HCT116 (cell line): ENCODE measurements at regions not wholly inside any gene's neighbourhood (a gene's known extent, or its start where the extent isn't known, plus 50 kb on each side); places are given as distances from the start of the nearest gene placed in this dataset.

Experiments
- ATAC-seq: fragments of 200-7000 bp; cut with Tn5 transposase; 2 replicates; pipeline ENCODE4 v1.9.1; 2020; ENCODE audit warnings: mild to moderate bottlenecking, moderate library complexity
- BruUV-seq: library from RNA; stranded (reverse); fragments of 400-500 nt; replicated peaks from 2 replicates; lab custom pipeline; 2021; lab: Mats Ljungman, UMichigan
- CTCF ChIA-PET: fragments of 300-600 bp; sonication (Branson Sonifier 250); formaldehyde crosslinking; loops from one replicate; lab custom pipeline; 2021; ENCODE audit warnings: antibody characterized with exemption; lab: Charles Lee
- POLR2A ChIA-PET: fragments of 300-600, 350-600 bp; sonication (Branson Sonifier 250); formaldehyde crosslinking; loops from one replicate; lab custom pipeline; 2021; ENCODE audit warnings: antibody characterized with exemption; lab: Charles Lee
- RAD21 ChIA-PET, 2 experiments: fragments of 300-600 bp; sonication (Branson Sonifier 250); formaldehyde crosslinking; loops; one replicate each; lab custom pipeline; 2023; ENCODE audit warnings: low total read pairs in 2 of 2; ENCODE audit not compliant: uncharacterized antibody in 2 of 2, unreplicated experiment in 2 of 2, low non-redundant PET in 1 of 2; lab: Charles Lee
- DNase-seq: peaks from one replicate; pipeline ENCODE4 v3.0.0-alpha.2; 2010; ENCODE audit warnings: low read depth, low spot score
- H2AFZ ChIP-seq: fragments of 200-600 bp; shearing (Covaris generic), sonication (generic); 2 replicates; pipeline ENCODE4 v1.6.1; 2017; ENCODE audit warnings: low read depth, mixed run types, mixed read lengths, antibody characterized with exemption, low read length; ENCODE audit not compliant: poor library complexity, severe bottlenecking
- H3K27ac ChIP-seq: 2 replicates; pipeline ENCODE4 v1.5.1; 2012; ENCODE audit warnings: low read depth, low read length
- H3K27me3 ChIP-seq: fragments of 200-600 bp; sonication (generic); 2 replicates; pipeline ENCODE4 v1.6.1; 2016; ENCODE audit warnings: mixed run types, low read length, mixed read lengths; ENCODE audit not compliant: insufficient read depth
- H3K36me3 ChIP-seq, 2 experiments: fragments of 200-500 bp in 1 of 2; fragments of 200-600 bp in 1 of 2; sonication (Bioruptor generic) in 1 of 2; sonication (generic) in 1 of 2; 2 replicates each; pipeline versions ENCODE4 v1.5.1 to v1.6.1; 2014 to 2016; ENCODE audit warnings: low read length in 2 of 2, inconsistent platforms in 1 of 2, mixed read lengths in 1 of 2, mixed run types in 1 of 2; ENCODE audit not compliant: insufficient read depth in 2 of 2, control insufficient read depth in 1 of 2
- H3K4me1 ChIP-seq, 2 experiments: fragments of 200-600 bp in 1 of 2; sonication (generic) in 1 of 2; 2 replicates each; pipeline versions ENCODE4 v1.5.1 to v1.6.1; 2012 to 2017; ENCODE audit warnings: low read length in 2 of 2, inconsistent platforms in 1 of 2, mild to moderate bottlenecking in 1 of 2, mixed read lengths in 1 of 2, mixed run types in 1 of 2, moderate library complexity in 1 of 2; ENCODE audit not compliant: insufficient read depth in 2 of 2, control insufficient read depth in 1 of 2
- H3K4me2 ChIP-seq: fragments of 200-600 bp; sonication (generic); 2 replicates; pipeline ENCODE4 v1.6.1; 2017; ENCODE audit warnings: mixed run types, low read length, mixed read lengths
- H3K4me3 ChIP-seq, 2 experiments: fragments of 200-600 bp in 1 of 2; sonication (generic) in 1 of 2; replicated peaks in 1 of 2; 2 replicates each; pipeline ENCODE4 v1.5.1; 2011 to 2016; ENCODE audit warnings: low read length in 2 of 2, control low read depth in 1 of 2, low read depth in 1 of 2, mild to moderate bottlenecking in 1 of 2, mixed read lengths in 1 of 2, mixed run types in 1 of 2
- H3K79me2 ChIP-seq: fragments of 200-600 bp; sonication (generic); 2 replicates; pipeline ENCODE4 v1.6.1; 2017; ENCODE audit warnings: mild to moderate bottlenecking, mixed run types, low read length, moderate library complexity, mixed read lengths; ENCODE audit not compliant: insufficient read depth
- H3K9ac ChIP-seq: fragments of 200-600 bp; sonication (generic); 2 replicates; pipeline ENCODE4 v1.6.1; 2016; ENCODE audit warnings: low read length, mixed read lengths
- H3K9me2 ChIP-seq: fragments of 200-600 bp; sonication (generic), shearing (Covaris generic); 2 replicates; pipeline ENCODE4 v1.6.1; 2017; ENCODE audit warnings: mixed run types, mild to moderate bottlenecking, moderate library complexity; ENCODE audit not compliant: insufficient read depth
- H3K9me3 ChIP-seq, 2 experiments: fragments of 200-500 bp in 1 of 2; fragments of 200-600 bp in 1 of 2; sonication (Bioruptor generic) in 1 of 2; sonication (generic) in 1 of 2; 2 replicates each; pipeline ENCODE4 v1.6.1; 2014 to 2017; ENCODE audit warnings: low read length in 2 of 2, mixed read lengths in 2 of 2, inconsistent platforms in 1 of 2, low read depth in 1 of 2, mild to moderate bottlenecking in 1 of 2, mixed run types in 1 of 2, moderate library complexity in 1 of 2; ENCODE audit not compliant: control insufficient read depth in 1 of 2, insufficient read depth in 1 of 2
- H4K20me1 ChIP-seq: fragments of 200-600 bp; sonication (generic), shearing (Covaris generic); 2 replicates; pipeline ENCODE4 v1.6.1; 2017; ENCODE audit warnings: mixed run types, mild to moderate bottlenecking, moderate library complexity; ENCODE audit not compliant: insufficient read depth
- CBX3 ChIP-seq: IDR thresholded peaks from 2 replicates; pipeline ENCODE4 v1.6.1; 2012; ENCODE audit warnings: low read depth
- CEBPB ChIP-seq: IDR thresholded peaks from 2 replicates; pipeline ENCODE4 v1.6.1; 2012; ENCODE audit warnings: low read depth
- CTCF ChIP-seq, 3 experiments: fragments of 200-600 bp in 1 of 3; sonication (generic) in 1 of 3; IDR thresholded peaks in 2 of 3; conservative IDR thresholded peaks in 1 of 3; 2 replicates each; pipeline ENCODE4 v1.5.1; 2012 to 2017; ENCODE audit warnings: low read depth in 2 of 3, low read length in 2 of 3, antibody characterized with exemption in 1 of 3, borderline replicate concordance in 1 of 3, control low read depth in 1 of 3, mild to moderate bottlenecking in 1 of 3, mixed read lengths in 1 of 3, mixed run types in 1 of 3, moderate library complexity in 1 of 3; ENCODE audit not compliant: insufficient read depth in 1 of 3
- EZH2 ChIP-seq: fragments of 200-600 bp; sonication (generic); IDR thresholded peaks from 2 replicates; pipeline ENCODE4 v1.6.1; 2017; ENCODE audit warnings: antibody characterized with exemption, mixed run types
- FOSL1 ChIP-seq: IDR thresholded peaks from 2 replicates; pipeline ENCODE4 v1.6.1; 2012; ENCODE audit warnings: low read depth
- JUND ChIP-seq: IDR thresholded peaks from 2 replicates; pipeline ENCODE4 v1.6.1; 2012
- POLR2A ChIP-seq: IDR thresholded peaks from 2 replicates; pipeline ENCODE4 v1.7.0; 2011; ENCODE audit warnings: borderline replicate concordance; ENCODE audit not compliant: insufficient read depth, insufficient read length; ENCODE audit errors: extremely low read depth
- POLR2AphosphoS5 ChIP-seq: IDR thresholded peaks from 2 replicates; pipeline ENCODE4 v1.6.1; 2011; ENCODE audit warnings: mild to moderate bottlenecking, low read depth, low read length, moderate library complexity
- SIN3A ChIP-seq: IDR thresholded peaks from 2 replicates; pipeline ENCODE4 v1.6.1; 2012; ENCODE audit warnings: low read depth
- SP1 ChIP-seq: IDR thresholded peaks from 2 replicates; pipeline ENCODE4 v1.6.1; 2012; ENCODE audit warnings: low read depth
- SRF ChIP-seq: IDR thresholded peaks from 2 replicates; pipeline ENCODE4 v1.6.1; 2012; ENCODE audit warnings: low read depth
- TCF7L2 ChIP-seq: IDR thresholded peaks from 2 replicates; pipeline ENCODE4 v1.7.0; 2011; ENCODE audit warnings: borderline replicate concordance, inconsistent platforms; ENCODE audit not compliant: insufficient read depth, insufficient read length; ENCODE audit errors: extremely low read depth
- intact Hi-C: fragments of 100-400 bp; cut with micrococcal nuclease; formaldehyde crosslinking; loops from 2 replicates; pipeline ENCODE4 v1.10.0; 2022
- TF ChIP-seq, protein P1 (sequence below): IDR thresholded peaks from 2 replicates; pipeline ENCODE4 v1.6.1; 2011; ENCODE audit warnings: mild to moderate bottlenecking, low read length, moderate library complexity; ENCODE audit not compliant: insufficient replicate concordance; ENCODE audit errors: extremely low read depth

DNA sequence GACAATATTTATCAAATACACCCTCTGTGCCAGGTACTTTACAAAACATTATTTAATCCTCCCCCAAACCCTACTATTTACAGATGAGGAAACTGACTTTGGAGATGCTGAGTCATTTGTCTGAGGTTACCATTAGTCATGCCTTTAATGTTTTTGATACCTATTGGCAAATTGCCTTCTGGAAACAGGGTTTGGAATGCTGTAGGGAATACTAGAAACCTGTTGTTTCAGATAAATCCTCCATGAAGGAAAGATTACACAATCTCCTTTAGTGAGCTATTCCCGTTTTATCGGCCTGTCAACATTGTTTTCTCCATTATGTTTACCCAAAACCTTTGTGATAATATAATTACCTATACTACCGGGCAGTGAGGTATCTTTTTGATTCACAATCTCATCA lies 93.6 kb upstream of the ADGRF1 start (continued):
- TF ChIP-seq, protein P1, sequence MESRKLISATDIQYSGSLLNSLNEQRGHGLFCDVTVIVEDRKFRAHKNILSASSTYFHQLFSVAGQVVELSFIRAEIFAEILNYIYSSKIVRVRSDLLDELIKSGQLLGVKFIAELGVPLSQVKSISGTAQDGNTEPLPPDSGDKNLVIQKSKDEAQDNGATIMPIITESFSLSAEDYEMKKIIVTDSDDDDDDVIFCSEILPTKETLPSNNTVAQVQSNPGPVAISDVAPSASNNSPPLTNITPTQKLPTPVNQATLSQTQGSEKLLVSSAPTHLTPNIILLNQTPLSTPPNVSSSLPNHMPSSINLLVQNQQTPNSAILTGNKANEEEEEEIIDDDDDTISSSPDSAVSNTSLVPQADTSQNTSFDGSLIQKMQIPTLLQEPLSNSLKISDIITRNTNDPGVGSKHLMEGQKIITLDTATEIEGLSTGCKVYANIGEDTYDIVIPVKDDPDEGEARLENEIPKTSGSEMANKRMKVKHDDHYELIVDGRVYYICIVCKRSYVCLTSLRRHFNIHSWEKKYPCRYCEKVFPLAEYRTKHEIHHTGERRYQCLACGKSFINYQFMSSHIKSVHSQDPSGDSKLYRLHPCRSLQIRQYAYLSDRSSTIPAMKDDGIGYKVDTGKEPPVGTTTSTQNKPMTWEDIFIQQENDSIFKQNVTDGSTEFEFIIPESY = peak; percentile 56
- peak; percentile 73; the same call in 1 of the 2 replicates for TF ChIP-seq POLR2AphosphoS5

DNA sequence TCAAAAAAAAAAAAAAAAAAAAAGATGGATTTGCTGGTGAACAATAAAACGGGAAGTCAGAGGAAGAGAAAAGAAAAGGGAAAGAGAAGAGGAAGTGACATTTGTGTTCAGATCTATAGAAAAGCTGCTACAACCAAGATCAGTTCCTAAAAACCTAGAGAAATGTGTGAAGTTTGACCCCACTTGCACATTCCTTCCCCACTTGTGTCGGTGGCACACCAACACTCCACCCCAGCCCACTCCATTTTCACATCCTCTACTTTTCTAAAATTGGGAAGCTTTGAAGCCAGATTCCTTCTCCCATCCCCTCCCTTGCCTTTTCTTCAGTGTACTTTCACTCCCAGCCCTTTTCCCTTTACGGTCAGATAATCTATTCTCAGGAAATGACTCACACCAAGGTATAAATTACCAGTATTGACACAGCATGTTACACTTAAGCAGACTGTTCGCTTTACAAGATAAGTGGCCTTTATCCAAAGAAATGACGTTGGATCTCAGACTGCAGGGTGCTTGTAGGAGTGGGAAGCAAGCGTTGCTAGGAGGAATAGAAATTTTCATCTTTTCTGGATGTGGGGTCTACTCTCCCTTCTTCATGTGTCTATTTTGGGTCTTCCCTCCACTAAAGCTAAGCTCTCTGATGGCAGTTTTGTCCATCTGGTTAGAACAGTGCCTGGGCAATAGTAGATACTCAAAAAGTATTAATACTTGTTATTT lies 92.5 kb upstream of the ADGRF1 start:
- CTCF ChIA-PET = no interaction called here
- Histone ChIP-seq H3K27me3 (no peaks in the 10 kb centered on the region), H4K20me1 (no peaks in the 10 kb centered on the region), H3K9me2 (no peaks in the 10 kb centered on the region), H3K36me3 (no peaks in the 10 kb centered on the region), H3K4me1 (peaks cover 44 to 49% of the 10 kb centered on the region in 2 experiments), H3K4me2 (peak overlapping the region; percentile 71), H3K79me2 (no peaks in the 10 kb centered on the region), H3K9ac (peak overlapping the region; percentile 34), H2AFZ (peak overlapping the region; percentile 25), H3K9me3 (no peaks in the 10 kb centered on the region), H3K4me3 (peak overlapping the region in 1 of 2 experiments; percentile 30; a peak in 2 of 4 replicates), H3K27ac (peak overlapping the region; percentile 48)
- TF ChIP-seq CEBPB (peak; percentile 82), TCF7L2 (peak; percentile 79), FOSL1 (peak; percentile 94), JUND (peak; percentile 94), POLR2AphosphoS5 (peak; percentile 59; the same call in 1 of the 2 replicates), POLR2A (no peak), EZH2 (no peak), CBX3 (peak; percentile 85; the same call in 1 of the 2 replicates), SP1 (peak; percentile 93), SIN3A (peak; percentile 40; the same call in 1 of the 2 replicates), SRF (peak; percentile 93), CTCF (IDR thresholded peaks at IDR 0.05 in 2 of 3, conservative IDR thresholded peaks at IDR 0.05 in 1 of 3; ENCODE audit: borderline replicate concordance in 1 of 3, insufficient read depth in 1 of 3, low read depth in 2 of 3, low read length in 2 of 3) (no peak)
- TF ChIP-seq, protein P1 = peak; percentile 33
- DNase-seq = peak; percentile 88
- intact Hi-C loops = loop anchor here (2.0 kb wide), 1 partner anchor 54 kb away; no protein-coding TSS in a partner anchor
- BruUV-seq = no TSS peak
- RAD21 ChIA-PET = no interaction called here
- POLR2A ChIA-PET = interaction anchor here (0.9 kb wide), 1 partner anchor 29 kb away, joined by 3 read pairs; no protein-coding TSS in a partner anchor
- ATAC-seq = peak; percentile 82
